ENCODE measurements at regions not wholly inside any gene's neighbourhood (a gene's known extent, or its start where the extent isn't known, plus 50 kb on each side); places are given as distances from the start of the nearest gene placed in this dataset.

GRCh38 chr7:17556247-17556956, 257.9 kb downstream of the AHR start (continued):
- TF ChIP-seq RXRA (IDR thresholded peaks at IDR 0.05; ENCODE audit: borderline replicate concordance, low read depth) (no peak), GATA2 (CRISPR knock-in tag; IDR thresholded peaks at IDR 0.05) (no peak), TAF1 (IDR thresholded peaks at IDR 0.05; ENCODE audit: borderline replicate concordance, low read depth, low read length) (no peak), TEAD4 (IDR thresholded peaks at IDR 0.05; ENCODE audit: borderline replicate concordance, insufficient read depth) (no peak)

GRCh38 chr7:17557251-17557671, 258.8 kb downstream of the AHR start:
- no peak overlapping the region for H3K4me3 ChIP-seq (ENCODE audit: low read depth in 2 of 2, low read length in 1 of 2)
- no peaks in the 10 kb centered on the region for H3F3A ChIP-seq (replicated peaks; ENCODE audit: insufficient read depth)
- H3K9me3 ChIP-seq, result no peaks in the 10 kb centered on the region
- H3K36me3 ChIP-seq (replicated peaks in 1 of 2; ENCODE audit: control insufficient read depth in 1 of 2, insufficient read depth in 2 of 2, low read length in 1 of 2), result no peaks in the 10 kb centered on the region
- H3K9me2 ChIP-seq, result no peaks in the 10 kb centered on the region
- ChIA-PET CTCF (no interaction called here), POLR2A (no interaction called here)
- no peaks in the 10 kb centered on the region for H4K20me1 ChIP-seq (ENCODE audit: insufficient read depth)
- no peaks in the 10 kb centered on the region; a peak in 1 of 4 replicates for H3K4me1 ChIP-seq (ENCODE audit: control insufficient read depth in 1 of 2, insufficient read depth in 2 of 2, low read depth in 1 of 2, low read length in 1 of 2)
- H3K79me2 ChIP-seq (ENCODE audit: insufficient read depth), result no peaks in the 10 kb centered on the region
- DNase-seq, result no peak
- H3K27ac ChIP-seq (ENCODE audit: low read depth in 2 of 2, low read length in 1 of 2), result no peak overlapping the region
- H3K9ac ChIP-seq, result no peak overlapping the region
- H3K4me2 ChIP-seq, result no peak overlapping the region
- H2AFZ ChIP-seq (ENCODE audit: low read depth), result no peak overlapping the region
- no peak for TF ChIP-seq PBX3 (IDR thresholded peaks at IDR 0.05)
- no peak for TF ChIP-seq FOXM1 (IDR thresholded peaks at IDR 0.05; ENCODE audit: low read depth)
- no peak for TF ChIP-seq REST (IDR thresholded peaks at IDR 0.05; ENCODE audit: low read depth, low read length)
- WGBS (ENCODE audit: low lambda C conversion rate), result 8% methylated on average over 1 of the region's 1 CpG
- H3K27me3 ChIP-seq (ENCODE audit: insufficient read depth), result no peaks in the 10 kb centered on the region

- no peaks in the 10 kb centered on the region for H3K9me2 ChIP-seq
- ChIA-PET CTCF (no interaction called here), POLR2A (no interaction called here)
- no peak overlapping the region for H2AFZ ChIP-seq (ENCODE audit: low read depth)
- H3K36me3 ChIP-seq (replicated peaks in 1 of 2; ENCODE audit: control insufficient read depth in 1 of 2, insufficient read depth in 2 of 2, low read length in 1 of 2), result no peaks in the 10 kb centered on the region
- no peak overlapping the region for H3K27ac ChIP-seq (ENCODE audit: low read depth in 2 of 2, low read length in 1 of 2)
- H3K79me2 ChIP-seq (ENCODE audit: insufficient read depth), result no peaks in the 10 kb centered on the region
- TF ChIP-seq TAF1 (IDR thresholded peaks at IDR 0.05; ENCODE audit: borderline replicate concordance, low read depth, low read length) (no peak), IRF3 (IDR thresholded peaks at IDR 0.05; ENCODE audit: low read depth, low read length) (no peak), SMC3 (IDR thresholded peaks at IDR 0.05; ENCODE audit: low read depth, low read length) (no peak), USF2 (IDR thresholded peaks at IDR 0.05; ENCODE audit: borderline replicate concordance, low read depth, low read length) (no peak), ELF1 (IDR thresholded peaks at IDR 0.05) (no peak), FOXJ3 (CRISPR knock-in tag; IDR thresholded peaks at IDR 0.05) (no peak), RXRA (IDR thresholded peaks at IDR 0.05; ENCODE audit: borderline replicate concordance, low read depth) (no peak), FOSL2 (IDR thresholded peaks at IDR 0.05; ENCODE audit: borderline replicate concordance, low read depth) (no peak), NFIC (IDR thresholded peaks at IDR 0.05; ENCODE audit: borderline replicate concordance) (no peak), NRF1 (IDR thresholded peaks at IDR 0.05; ENCODE audit: low read depth, low read length) (no peak), GATA2 (CRISPR knock-in tag; IDR thresholded peaks at IDR 0.05) (no peak)
- H3K27me3 ChIP-seq (ENCODE audit: insufficient read depth), result no peaks in the 10 kb centered on the region
- no peaks in the 10 kb centered on the region for H3F3A ChIP-seq (replicated peaks; ENCODE audit: insufficient read depth)
- DNase-seq, result no peak
- H3K4me3 ChIP-seq (ENCODE audit: low read depth in 2 of 2, low read length in 1 of 2), result no peak overlapping the region
- 4% methylated on average over 4 of the region's 4 CpGs for WGBS (ENCODE audit: low lambda C conversion rate)
- no peak overlapping the region for H3K4me2 ChIP-seq
- no peak overlapping the region for H3K9ac ChIP-seq
- no peaks in the 10 kb centered on the region for H4K20me1 ChIP-seq (ENCODE audit: insufficient read depth)
- no peaks in the 10 kb centered on the region for H3K9me3 ChIP-seq
- H3K4me1 ChIP-seq (ENCODE audit: control insufficient read depth in 1 of 2, insufficient read depth in 2 of 2, low read depth in 1 of 2, low read length in 1 of 2), result no peaks in the 10 kb centered on the region; a peak in 1 of 4 replicates
Measured at GRCh38 chr7:17558135-17558534, 259.7 kb downstream of the AHR start.

All from SK-N-SH (cell line).